Endothelial cell of umbilical vein (primary cell): ENCODE measurements at regions not wholly inside any gene's neighbourhood (a gene's known extent, or its start where the extent isn't known, plus 50 kb on each side); places are given as distances from the start of the nearest gene placed in this dataset.

Experiments
- BruUV-seq: library from RNA; stranded (reverse); fragments of 400-500 nt; replicated peaks from 2 replicates; lab custom pipeline; 2021; lab: Mats Ljungman, UMichigan
- CTCF ChIA-PET: fragments of 300-600, 350-600 bp; sonication (Branson Sonifier 250); formaldehyde crosslinking; loops from one replicate; lab custom pipeline; 2021; ENCODE audit warnings: antibody characterized with exemption, inconsistent platforms; lab: Charles Lee
- POLR2A ChIA-PET: fragments of 300-600, 350-600 bp; sonication (Branson Sonifier 250); formaldehyde crosslinking; loops from one replicate; lab custom pipeline; 2021; ENCODE audit warnings: antibody characterized with exemption, inconsistent platforms; lab: Charles Lee
- DNase-seq: peaks from one replicate; pipeline ENCODE4 v3.0.0-alpha.2; 2011; ENCODE audit warnings: low read depth, low spot score
- FAIRE-seq: peaks from 2 replicates; lab custom pipeline; 2011; peaks lifted over from hg19 to GRCh38; lab: Jason Lieb, UNC
- H2AFZ ChIP-seq: 2 replicates; pipeline ENCODE4 v1.6.0; 2012; ENCODE audit warnings: low read depth, low read length, control low read depth, inconsistent platforms
- H3K27ac ChIP-seq: 2 replicates; pipeline ENCODE4 v1.5.1; 2011; ENCODE audit warnings: low read depth, mild to moderate bottlenecking, control low read depth, low read length, moderate library complexity; ENCODE audit not compliant: insufficient read depth
- H3K27me3 ChIP-seq, 2 experiments: 2 replicates each; pipeline versions ENCODE4 v1.6.0 to v1.6.1; 2011; ENCODE audit warnings: low read length in 2 of 2, mixed read lengths in 1 of 2; ENCODE audit not compliant: control insufficient read depth in 2 of 2, insufficient read depth in 2 of 2
- H3K36me3 ChIP-seq, 2 experiments: 2 replicates in 1 of 2; 3 replicates in 1 of 2; pipeline ENCODE4 v1.5.1; 2011; ENCODE audit warnings: low read length in 2 of 2, mild to moderate bottlenecking in 1 of 2, moderate library complexity in 1 of 2; ENCODE audit not compliant: control insufficient read depth in 2 of 2, insufficient read depth in 2 of 2; ENCODE audit errors: extremely low read depth in 1 of 2
- H3K4me1 ChIP-seq: 3 replicates; pipeline ENCODE4 v1.5.1; 2011; ENCODE audit warnings: mild to moderate bottlenecking, low read length; ENCODE audit not compliant: control insufficient read depth, insufficient read depth; ENCODE audit errors: extremely low read depth
- H3K4me2 ChIP-seq: 2 replicates; pipeline ENCODE4 v1.6.1; 2011; ENCODE audit warnings: low read length, control low read depth, mixed read lengths; ENCODE audit not compliant: insufficient read depth
- H3K4me3 ChIP-seq, 3 experiments: fragments of 200-600 bp in 1 of 3; sonication (generic), shearing (Covaris generic) in 1 of 3; replicated peaks in 1 of 3; 2 replicates each; pipeline ENCODE4 v1.5.1; 2011 to 2016; ENCODE audit warnings: control low read depth in 3 of 3, low read length in 3 of 3, mild to moderate bottlenecking in 2 of 3, inconsistent platforms in 1 of 3, low read depth in 1 of 3, moderate library complexity in 1 of 3; ENCODE audit not compliant: insufficient read depth in 1 of 3
- H3K79me2 ChIP-seq: 2 replicates; pipeline ENCODE4 v1.6.0; 2012; ENCODE audit warnings: low read length, inconsistent platforms; ENCODE audit not compliant: control insufficient read depth, insufficient read depth
- H3K9ac ChIP-seq: replicated peaks from 2 replicates; pipeline ENCODE3; 2011; ENCODE audit warnings: low read length, control low read depth; ENCODE audit not compliant: insufficient read depth; ENCODE audit errors: extremely low read depth
- H3K9me1 ChIP-seq: replicated peaks from 3 replicates; pipeline ENCODE4 v1.6.0; 2011; ENCODE audit warnings: mild to moderate bottlenecking, low read length; ENCODE audit not compliant: control insufficient read depth, insufficient read depth; ENCODE audit errors: extremely low read depth
- H3K9me3 ChIP-seq: replicated peaks from 2 replicates; pipeline ENCODE4 v1.5.1; 2012; ENCODE audit warnings: low read length, inconsistent platforms; ENCODE audit not compliant: control insufficient read depth, insufficient read depth
- H4K20me1 ChIP-seq: replicated peaks from 2 replicates; pipeline ENCODE3; 2011; ENCODE audit warnings: mild to moderate bottlenecking, low read length; ENCODE audit not compliant: control insufficient read depth, insufficient read depth; ENCODE audit errors: extremely low read depth
- EZH2 ChIP-seq: IDR thresholded peaks from 2 replicates; pipeline ENCODE4 v1.6.1; 2012; ENCODE audit warnings: borderline replicate concordance, low read depth, mild to moderate bottlenecking, moderate library complexity, low read length, inconsistent platforms; ENCODE audit not compliant: severe bottlenecking
- FOS ChIP-seq: IDR thresholded peaks from 2 replicates; pipeline ENCODE4 v1.6.1; 2011; ENCODE audit warnings: mild to moderate bottlenecking, low read length, moderate library complexity, borderline replicate concordance; ENCODE audit not compliant: insufficient read depth
- GATA2 ChIP-seq: IDR thresholded peaks from 2 replicates; pipeline ENCODE4 v1.7.0; 2011; ENCODE audit warnings: low read depth, mild to moderate bottlenecking, moderate library complexity, mixed read lengths, low read length; ENCODE audit not compliant: insufficient read length, insufficient read depth
- JUN ChIP-seq: IDR thresholded peaks from 2 replicates; pipeline ENCODE4 v1.6.1; 2011; ENCODE audit warnings: borderline replicate concordance, low read depth; ENCODE audit not compliant: insufficient read length, insufficient read depth
- MYC ChIP-seq: IDR thresholded peaks from one replicate; pipeline ENCODE4 v1.6.1; 2011; ENCODE audit warnings: mild to moderate bottlenecking, low read depth, low read length
- POLR2A ChIP-seq: IDR thresholded peaks from 2 replicates; pipeline ENCODE4 v1.6.1; 2012; ENCODE audit warnings: low read depth, mild to moderate bottlenecking, control low read depth, low read length
- POLR2AphosphoS5 ChIP-seq: IDR thresholded peaks from 2 replicates; pipeline ENCODE4 v1.6.1; 2012; ENCODE audit warnings: low read depth, mild to moderate bottlenecking, control low read depth, low read length, moderate library complexity; ENCODE audit not compliant: insufficient read depth
- dilution Hi-C: fragments of 300-500 bp; cut with MboI; formaldehyde crosslinking; loops from one replicate; pipeline ENCODE4 v1.15.0; 2019; ENCODE audit warnings: low sequenced_read_pairs; ENCODE audit not compliant: extremely low pct_ligation_motif_present
- intact Hi-C: fragments of 100-400 bp; cut with micrococcal nuclease; formaldehyde crosslinking; loops from one replicate; pipeline ENCODE4 v1.10.0; 2022
- TF ChIP-seq, protein P1 (sequence below): IDR thresholded peaks from 2 replicates; pipeline ENCODE4 v1.6.1; 2011; ENCODE audit not compliant: insufficient read depth, insufficient read length
- TF ChIP-seq, protein P2 (sequence below), 2 donors: IDR thresholded peaks; 1 replicate in 1 of 2; 2 replicates in 1 of 2; pipeline ENCODE4 v1.5.1; 2011; ENCODE audit warnings: low read length in 2 of 2, mild to moderate bottlenecking in 2 of 2, moderate library complexity in 2 of 2, control low read depth in 1 of 2, inconsistent platforms in 1 of 2, low read depth in 1 of 2; ENCODE audit not compliant: insufficient read depth in 1 of 2; ENCODE audit errors: extremely low read depth in 1 of 2

DNA sequence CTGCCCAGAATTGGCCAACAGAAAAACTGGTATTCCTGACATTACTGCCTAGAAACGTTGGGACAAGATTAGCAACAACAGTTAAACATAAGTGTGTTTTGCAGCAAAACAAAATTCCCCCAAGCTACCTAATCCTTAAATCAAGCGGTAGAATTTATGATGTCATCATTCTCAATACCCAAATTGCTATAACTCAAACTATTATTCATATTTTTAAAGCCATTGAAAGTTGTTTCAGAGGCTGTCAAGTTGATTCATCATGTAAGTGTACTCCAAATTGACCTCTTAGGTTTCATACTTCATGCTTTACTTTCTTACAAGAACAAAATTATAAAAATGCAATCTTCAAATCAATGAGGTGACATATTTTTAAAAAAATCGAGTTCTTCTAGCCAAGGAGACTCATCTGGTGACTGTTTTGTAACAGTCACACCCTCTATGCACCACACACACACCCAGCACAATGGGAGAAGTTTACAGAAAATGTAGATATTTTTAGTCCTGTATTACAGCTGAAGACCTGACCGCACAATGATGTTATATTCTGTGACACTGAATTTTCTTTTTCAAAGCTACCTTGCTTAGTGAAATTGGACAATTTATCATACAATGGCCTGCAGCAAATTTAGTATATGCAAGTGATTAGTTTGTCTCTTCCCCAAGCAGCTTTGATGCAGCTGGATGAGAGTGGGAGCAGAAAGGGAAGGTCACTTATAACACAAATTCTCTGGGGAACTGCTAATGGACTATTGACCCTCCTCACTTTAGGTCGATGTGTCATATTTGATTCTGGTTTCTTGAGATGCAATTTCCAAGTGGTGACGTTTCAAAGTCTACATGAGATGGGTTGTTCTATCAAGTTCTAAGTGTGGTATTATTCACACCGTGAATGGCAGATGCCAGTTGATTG lies 345.3 kb upstream of the OBI1 start:
- Histone ChIP-seq H3K36me3 (no peaks in the 10 kb centered on the region), H3K4me1 (no peaks in the 10 kb centered on the region), H3K27me3 (no peaks in the 10 kb centered on the region), H2AFZ (no peak overlapping the region), H3K4me3 (no peak overlapping the region), H3K4me2 (no peak overlapping the region), H3K9ac (no peak overlapping the region), H4K20me1 (no peaks in the 10 kb centered on the region), H3K27ac (no peak overlapping the region), H3K9me1 (no peaks in the 10 kb centered on the region), H3K9me3 (no peaks in the 10 kb centered on the region), H3K79me2 (no peaks in the 10 kb centered on the region)
- TF ChIP-seq, protein P1, sequence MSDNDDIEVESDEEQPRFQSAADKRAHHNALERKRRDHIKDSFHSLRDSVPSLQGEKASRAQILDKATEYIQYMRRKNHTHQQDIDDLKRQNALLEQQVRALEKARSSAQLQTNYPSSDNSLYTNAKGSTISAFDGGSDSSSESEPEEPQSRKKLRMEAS: no peak
- TF ChIP-seq, protein P2, sequence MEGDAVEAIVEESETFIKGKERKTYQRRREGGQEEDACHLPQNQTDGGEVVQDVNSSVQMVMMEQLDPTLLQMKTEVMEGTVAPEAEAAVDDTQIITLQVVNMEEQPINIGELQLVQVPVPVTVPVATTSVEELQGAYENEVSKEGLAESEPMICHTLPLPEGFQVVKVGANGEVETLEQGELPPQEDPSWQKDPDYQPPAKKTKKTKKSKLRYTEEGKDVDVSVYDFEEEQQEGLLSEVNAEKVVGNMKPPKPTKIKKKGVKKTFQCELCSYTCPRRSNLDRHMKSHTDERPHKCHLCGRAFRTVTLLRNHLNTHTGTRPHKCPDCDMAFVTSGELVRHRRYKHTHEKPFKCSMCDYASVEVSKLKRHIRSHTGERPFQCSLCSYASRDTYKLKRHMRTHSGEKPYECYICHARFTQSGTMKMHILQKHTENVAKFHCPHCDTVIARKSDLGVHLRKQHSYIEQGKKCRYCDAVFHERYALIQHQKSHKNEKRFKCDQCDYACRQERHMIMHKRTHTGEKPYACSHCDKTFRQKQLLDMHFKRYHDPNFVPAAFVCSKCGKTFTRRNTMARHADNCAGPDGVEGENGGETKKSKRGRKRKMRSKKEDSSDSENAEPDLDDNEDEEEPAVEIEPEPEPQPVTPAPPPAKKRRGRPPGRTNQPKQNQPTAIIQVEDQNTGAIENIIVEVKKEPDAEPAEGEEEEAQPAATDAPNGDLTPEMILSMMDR (IDR thresholded peaks at IDR 0.05; ENCODE audit: extremely low read depth in 1 of 2, insufficient read depth in 1 of 2, low read depth in 1 of 2, low read length in 2 of 2): no peak
- TF ChIP-seq FOS: no peak
- TF ChIP-seq MYC: no peak
- no peak for TF ChIP-seq POLR2A
- no peak for TF ChIP-seq POLR2AphosphoS5
- TF ChIP-seq JUN: no peak
- no peak for TF ChIP-seq EZH2
- TF ChIP-seq GATA2: no peak
- BruUV-seq: no TSS peak
- POLR2A ChIA-PET: no interaction called here
- dilution Hi-C loops (no loop called here), intact Hi-C loops (no loop called here)
- FAIRE-seq (no peak), DNase-seq (no peak)
- CTCF ChIA-PET: no interaction called here
